Fibroblast of the aortic adventitia (primary cell): ENCODE measurements at regions not wholly inside any gene's neighbourhood (a gene's known extent, or its start where the extent isn't known, plus 50 kb on each side); places are given as distances from the start of the nearest gene placed in this dataset.

Source experiments
- DNase-seq: peaks from one replicate; pipeline ENCODE4 v3.0.0-alpha.2; 2010; ENCODE audit warnings: low read depth
- H3K4me3 ChIP-seq: 2 replicates; pipeline ENCODE4 v1.5.1; 2011; ENCODE audit warnings: low read depth, mild to moderate bottlenecking, control low read depth, low read length, moderate library complexity
- TF ChIP-seq, protein P1 (sequence below): IDR thresholded peaks from 2 replicates; pipeline ENCODE4 v1.5.1; 2011; ENCODE audit warnings: mild to moderate bottlenecking, low read length, control low read depth, inconsistent platforms; ENCODE audit not compliant: insufficient read depth

DNA sequence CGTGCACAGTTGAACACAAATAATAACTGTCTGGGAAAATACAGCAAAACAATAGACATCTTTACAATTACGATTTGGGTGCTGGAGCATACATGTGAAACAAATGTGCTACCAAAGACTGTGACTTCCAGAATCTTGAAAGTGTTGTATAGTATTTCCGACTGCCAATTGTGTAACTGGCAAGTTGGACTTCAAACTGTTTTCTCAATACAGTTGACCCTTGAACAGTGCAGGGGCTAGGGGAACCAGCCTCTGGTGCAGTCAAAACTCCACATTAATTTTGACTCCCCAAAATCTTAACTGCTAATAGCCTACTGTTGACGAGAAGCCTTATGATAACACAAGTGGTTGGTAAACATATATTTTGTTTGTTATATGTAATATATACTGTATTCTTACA lies 904.2 kb downstream of the EPHA3 start:
- no peak overlapping the region for H3K4me3 ChIP-seq
- TF ChIP-seq, protein P1, sequence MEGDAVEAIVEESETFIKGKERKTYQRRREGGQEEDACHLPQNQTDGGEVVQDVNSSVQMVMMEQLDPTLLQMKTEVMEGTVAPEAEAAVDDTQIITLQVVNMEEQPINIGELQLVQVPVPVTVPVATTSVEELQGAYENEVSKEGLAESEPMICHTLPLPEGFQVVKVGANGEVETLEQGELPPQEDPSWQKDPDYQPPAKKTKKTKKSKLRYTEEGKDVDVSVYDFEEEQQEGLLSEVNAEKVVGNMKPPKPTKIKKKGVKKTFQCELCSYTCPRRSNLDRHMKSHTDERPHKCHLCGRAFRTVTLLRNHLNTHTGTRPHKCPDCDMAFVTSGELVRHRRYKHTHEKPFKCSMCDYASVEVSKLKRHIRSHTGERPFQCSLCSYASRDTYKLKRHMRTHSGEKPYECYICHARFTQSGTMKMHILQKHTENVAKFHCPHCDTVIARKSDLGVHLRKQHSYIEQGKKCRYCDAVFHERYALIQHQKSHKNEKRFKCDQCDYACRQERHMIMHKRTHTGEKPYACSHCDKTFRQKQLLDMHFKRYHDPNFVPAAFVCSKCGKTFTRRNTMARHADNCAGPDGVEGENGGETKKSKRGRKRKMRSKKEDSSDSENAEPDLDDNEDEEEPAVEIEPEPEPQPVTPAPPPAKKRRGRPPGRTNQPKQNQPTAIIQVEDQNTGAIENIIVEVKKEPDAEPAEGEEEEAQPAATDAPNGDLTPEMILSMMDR: no peak
- no peak for DNase-seq

GRCh38 chr3:90011996-90012395 lies 904.6 kb downstream of the EPHA3 start:
- H3K4me3 ChIP-seq: no peak overlapping the region
- TF ChIP-seq, protein P1: no peak
- DNase-seq: no peak

- no peak overlapping the region for H3K4me3 ChIP-seq
- TF ChIP-seq, protein P1: no peak
- DNase-seq: peak; percentile 82
Measured at GRCh38 chr3:90015688-90016356, 908.4 kb downstream of the EPHA3 start.

DNA sequence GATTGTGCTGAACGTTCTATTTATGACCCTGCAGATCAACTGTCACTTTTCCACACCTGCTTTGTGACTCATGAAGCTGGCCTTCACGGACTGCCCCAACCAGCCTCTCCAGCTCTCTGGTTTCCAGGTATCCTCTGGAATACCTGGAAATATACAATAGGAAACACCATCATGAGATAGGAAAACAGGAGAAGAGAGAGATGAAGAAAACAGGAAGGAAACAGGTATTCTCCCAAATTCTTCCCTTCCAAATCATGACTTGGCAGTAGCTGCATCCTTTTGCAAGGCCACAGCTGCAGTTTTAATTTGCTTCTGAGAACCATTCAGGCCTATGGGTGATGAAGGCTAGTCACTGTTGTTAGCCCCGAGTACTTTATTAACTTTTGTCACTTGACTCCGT lies 909.1 kb downstream of the EPHA3 start:
- TF ChIP-seq, protein P1: no peak
- no peak for DNase-seq
- no peak overlapping the region for H3K4me3 ChIP-seq

GRCh38 chr3:90018779-90019178 lies 911.4 kb downstream of the EPHA3 start:
- TF ChIP-seq, protein P1: no peak
- H3K4me3 ChIP-seq: no peak overlapping the region
- no peak for DNase-seq

DNA sequence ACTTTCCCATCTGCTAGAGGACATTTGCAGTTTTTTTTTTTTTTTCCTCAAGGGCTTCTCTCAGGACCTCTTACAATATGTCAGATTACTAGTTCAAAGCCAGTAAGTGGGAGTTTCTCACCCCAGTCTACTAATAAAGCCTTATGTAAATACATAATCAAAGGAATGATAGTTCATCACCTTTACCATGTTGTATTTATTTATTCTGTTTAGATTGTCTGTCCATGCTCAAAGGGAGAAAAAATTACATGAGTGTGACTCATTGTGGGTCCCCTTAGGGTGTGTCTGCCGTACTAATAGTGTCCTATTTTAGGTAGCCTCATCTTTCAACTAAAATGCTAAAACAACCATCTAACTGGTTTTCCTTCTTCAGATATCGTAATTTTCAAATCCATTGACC lies 917.6 kb downstream of the EPHA3 start:
- DNase-seq: no peak
- TF ChIP-seq, protein P1: no peak
- H3K4me3 ChIP-seq: no peak overlapping the region

GRCh38 chr3:90026406-90026805 lies 919.0 kb downstream of the EPHA3 start:
- H3K4me3 ChIP-seq: no peak overlapping the region
- no peak for DNase-seq
- TF ChIP-seq, protein P1: no peak
